ENCODE measurements at regions not wholly inside any gene's neighbourhood (a gene's known extent, or its start where the extent isn't known, plus 50 kb on each side); places are given as distances from the start of the nearest gene placed in this dataset.
"Not testable (repeated sequence)": the region's sequence is repeated elsewhere in the genome, so short reads cannot be mapped to it uniquely, and the experiment has no call there.

DNA sequence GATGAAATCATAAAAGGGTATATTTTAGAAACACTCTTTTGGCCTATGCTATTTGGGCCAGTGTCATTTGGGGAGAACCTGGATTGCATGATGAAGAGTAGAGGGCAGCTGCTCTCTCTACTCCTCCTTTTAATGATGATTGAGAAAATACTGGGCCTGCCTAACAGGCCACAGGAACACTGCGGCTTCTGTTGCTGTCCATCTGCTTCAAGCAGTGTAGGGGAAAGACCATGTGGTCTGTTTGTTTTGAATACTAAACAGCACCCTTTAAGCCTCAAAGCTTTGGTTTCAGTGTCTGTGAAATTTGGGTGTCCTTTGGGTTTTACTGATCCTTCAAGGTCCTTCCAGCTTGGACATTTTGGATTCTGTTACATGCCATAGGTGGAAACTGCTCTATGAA, 78.0 kb downstream of the TTC6 start:
- no peak overlapping the region for H3K4me2 ChIP-seq (ENCODE audit: low read length)
- ChIA-PET CTCF (ENCODE audit: unreplicated experiment) (no interaction called here), POLR2A (no interaction called here)
- no peak overlapping the region for H2AFZ ChIP-seq (ENCODE audit: low read length)
- TF ChIP-seq, protein P1, sequence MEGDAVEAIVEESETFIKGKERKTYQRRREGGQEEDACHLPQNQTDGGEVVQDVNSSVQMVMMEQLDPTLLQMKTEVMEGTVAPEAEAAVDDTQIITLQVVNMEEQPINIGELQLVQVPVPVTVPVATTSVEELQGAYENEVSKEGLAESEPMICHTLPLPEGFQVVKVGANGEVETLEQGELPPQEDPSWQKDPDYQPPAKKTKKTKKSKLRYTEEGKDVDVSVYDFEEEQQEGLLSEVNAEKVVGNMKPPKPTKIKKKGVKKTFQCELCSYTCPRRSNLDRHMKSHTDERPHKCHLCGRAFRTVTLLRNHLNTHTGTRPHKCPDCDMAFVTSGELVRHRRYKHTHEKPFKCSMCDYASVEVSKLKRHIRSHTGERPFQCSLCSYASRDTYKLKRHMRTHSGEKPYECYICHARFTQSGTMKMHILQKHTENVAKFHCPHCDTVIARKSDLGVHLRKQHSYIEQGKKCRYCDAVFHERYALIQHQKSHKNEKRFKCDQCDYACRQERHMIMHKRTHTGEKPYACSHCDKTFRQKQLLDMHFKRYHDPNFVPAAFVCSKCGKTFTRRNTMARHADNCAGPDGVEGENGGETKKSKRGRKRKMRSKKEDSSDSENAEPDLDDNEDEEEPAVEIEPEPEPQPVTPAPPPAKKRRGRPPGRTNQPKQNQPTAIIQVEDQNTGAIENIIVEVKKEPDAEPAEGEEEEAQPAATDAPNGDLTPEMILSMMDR (conservative IDR thresholded peaks at IDR 0.05; ENCODE audit: low read length) = no peak
- TF ChIP-seq EZH2phosphoT487 (IDR thresholded peaks at IDR 0.05; ENCODE audit: borderline replicate concordance, low read depth, low read length) = no peak
- no peaks in the 10 kb centered on the region for H3K36me3 ChIP-seq (ENCODE audit: insufficient read depth, low read length)
- no peaks in the 10 kb centered on the region for H3K9me2 ChIP-seq (ENCODE audit: insufficient read depth, low read length)
- H3K4me3 ChIP-seq (ENCODE audit: low read depth, low read length, poor library complexity, severe bottlenecking) = no peak overlapping the region
- no peaks in the 10 kb centered on the region for H3K9me3 ChIP-seq (ENCODE audit: low read length)
- no TSS peak for BruUV-seq (replicated peaks)
- H3K79me2 ChIP-seq (ENCODE audit: insufficient read depth, low read depth, low read length) = no peaks in the 10 kb centered on the region
- H3K27ac ChIP-seq (ENCODE audit: low read depth, low read length, poor library complexity, severe bottlenecking) = no peak overlapping the region
- no peaks in the 10 kb centered on the region for H4K20me1 ChIP-seq (ENCODE audit: insufficient read depth, low read length)
- DNase-seq (ENCODE audit: low spot score) = no peak
- intact Hi-C loops (cut with micrococcal nuclease; ENCODE audit: unreplicated experiment) = no loop called here
- no peaks in the 10 kb centered on the region for H3K4me1 ChIP-seq (ENCODE audit: insufficient read depth, low read length, poor library complexity, severe bottlenecking)

DNA sequence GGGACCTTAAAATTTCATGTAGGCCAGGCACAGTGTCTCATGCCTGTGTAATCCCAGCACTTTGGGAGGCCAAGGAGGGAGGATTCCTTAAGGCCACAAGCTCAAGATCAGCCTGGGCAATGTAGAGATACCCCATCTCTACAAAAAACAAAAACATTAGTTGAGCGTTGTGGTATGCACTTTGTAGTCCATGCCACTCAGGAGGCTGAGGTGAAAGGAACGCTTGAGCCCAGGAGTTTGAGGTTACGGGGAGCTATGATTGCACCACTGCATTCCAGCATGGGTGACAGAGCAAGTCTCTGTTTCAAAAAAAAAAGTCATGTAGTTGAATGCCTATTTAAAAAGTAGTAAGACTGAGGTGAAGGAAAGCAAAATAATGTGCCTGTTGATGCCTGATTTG, 83.5 kb downstream of the TTC6 start:
- no peak for DNase-seq (ENCODE audit: low spot score)
- no peak overlapping the region for H2AFZ ChIP-seq (ENCODE audit: low read length)
- intact Hi-C loops (cut with micrococcal nuclease; ENCODE audit: unreplicated experiment) = no loop called here
- CTCF ChIA-PET (ENCODE audit: unreplicated experiment) = no interaction called here
- H3K4me3 ChIP-seq (ENCODE audit: low read depth, low read length, poor library complexity, severe bottlenecking) = no peak overlapping the region
- TF ChIP-seq, protein P1 (conservative IDR thresholded peaks at IDR 0.05; ENCODE audit: low read length) = no peak
- no peak for TF ChIP-seq EZH2phosphoT487 (IDR thresholded peaks at IDR 0.05; ENCODE audit: borderline replicate concordance, low read depth, low read length)
- no peak overlapping the region for H3K27ac ChIP-seq (ENCODE audit: low read depth, low read length, poor library complexity, severe bottlenecking)
- H3K79me2 ChIP-seq (ENCODE audit: insufficient read depth, low read depth, low read length) = no peaks in the 10 kb centered on the region
- no TSS peak for BruUV-seq (replicated peaks)
- H4K20me1 ChIP-seq (ENCODE audit: insufficient read depth, low read length) = no peaks in the 10 kb centered on the region
- POLR2A ChIA-PET = no interaction called here
- H3K4me2 ChIP-seq (ENCODE audit: low read length) = no peak overlapping the region
- H3K36me3 ChIP-seq (ENCODE audit: insufficient read depth, low read length) = no peaks in the 10 kb centered on the region
- no peaks in the 10 kb centered on the region for H3K9me2 ChIP-seq (ENCODE audit: insufficient read depth, low read length)
- no peaks in the 10 kb centered on the region for H3K9me3 ChIP-seq (ENCODE audit: low read length)
- no peaks in the 10 kb centered on the region for H3K4me1 ChIP-seq (ENCODE audit: insufficient read depth, low read length, poor library complexity, severe bottlenecking)

- Histone ChIP-seq H3K9me3 (ENCODE audit: low read length) (no peaks in the 10 kb centered on the region), H3K36me3 (ENCODE audit: insufficient read depth, low read length) (no peaks in the 10 kb centered on the region), H4K20me1 (ENCODE audit: insufficient read depth, low read length) (no peaks in the 10 kb centered on the region), H3K4me3 (ENCODE audit: low read depth, low read length, poor library complexity, severe bottlenecking) (no peak overlapping the region), H2AFZ (ENCODE audit: low read length) (no peak overlapping the region), H3K79me2 (ENCODE audit: insufficient read depth, low read depth, low read length) (no peaks in the 10 kb centered on the region), H3K27ac (ENCODE audit: low read depth, low read length, poor library complexity, severe bottlenecking) (no peak overlapping the region), H3K4me1 (ENCODE audit: insufficient read depth, low read length, poor library complexity, severe bottlenecking) (no peaks in the 10 kb centered on the region), H3K4me2 (ENCODE audit: low read length) (no peak overlapping the region), H3K9me2 (ENCODE audit: insufficient read depth, low read length) (no peaks in the 10 kb centered on the region)
- DNase-seq (ENCODE audit: low spot score) = no peak
- CTCF ChIA-PET (ENCODE audit: unreplicated experiment) = no interaction called here
- POLR2A ChIA-PET = interaction anchor here (1.0 kb wide), 1 partner anchor 161 kb away, joined by 3 read pairs; no protein-coding TSS in a partner anchor
- TF ChIP-seq, protein P1 (conservative IDR thresholded peaks at IDR 0.05; ENCODE audit: low read length) = no peak
- TF ChIP-seq EZH2phosphoT487 (IDR thresholded peaks at IDR 0.05; ENCODE audit: borderline replicate concordance, low read depth, low read length) = no peak
- BruUV-seq (replicated peaks) = no TSS peak
- intact Hi-C loops (cut with micrococcal nuclease; ENCODE audit: unreplicated experiment) = no loop called here
Measured at GRCh38 chr14:37681486-37681885, 86.1 kb downstream of the TTC6 start.

DNA sequence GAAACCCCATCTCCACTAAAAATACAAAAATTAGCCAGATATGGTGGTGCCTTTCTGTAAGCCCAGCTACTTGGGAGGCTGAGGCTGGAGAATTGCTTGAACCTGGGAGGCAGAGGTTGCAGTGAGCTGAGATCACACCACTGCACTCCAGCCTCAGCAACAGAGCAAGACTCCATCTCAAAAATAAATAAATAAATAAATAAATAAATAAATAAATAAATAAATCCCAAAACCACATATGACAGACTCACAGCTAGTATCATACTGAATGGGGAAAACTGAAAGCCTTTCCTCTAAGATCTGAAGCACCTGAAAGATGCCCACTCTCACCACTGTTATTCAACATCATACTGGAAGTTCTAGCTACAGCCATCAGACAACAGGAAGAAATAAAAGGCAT, 97.3 kb downstream of the TTC6 start:
- intact Hi-C loops (cut with micrococcal nuclease; ENCODE audit: unreplicated experiment); POLR2A ChIA-PET; H4K20me1 ChIP-seq (ENCODE audit: insufficient read depth, low read length); H2AFZ ChIP-seq (ENCODE audit: low read length); H3K4me2 ChIP-seq (ENCODE audit: low read length); H3K4me3 ChIP-seq (ENCODE audit: low read depth, low read length, poor library complexity, severe bottlenecking); H3K27ac ChIP-seq (ENCODE audit: low read depth, low read length, poor library complexity, severe bottlenecking); H3K9me3 ChIP-seq (ENCODE audit: low read length); BruUV-seq (replicated peaks); H3K79me2 ChIP-seq (ENCODE audit: insufficient read depth, low read depth, low read length); CTCF ChIA-PET (ENCODE audit: unreplicated experiment); H3K4me1 ChIP-seq (ENCODE audit: insufficient read depth, low read length, poor library complexity, severe bottlenecking); H3K36me3 ChIP-seq (ENCODE audit: insufficient read depth, low read length); H3K9me2 ChIP-seq (ENCODE audit: insufficient read depth, low read length); DNase-seq (ENCODE audit: low spot score): not testable (repeated sequence)

DNA sequence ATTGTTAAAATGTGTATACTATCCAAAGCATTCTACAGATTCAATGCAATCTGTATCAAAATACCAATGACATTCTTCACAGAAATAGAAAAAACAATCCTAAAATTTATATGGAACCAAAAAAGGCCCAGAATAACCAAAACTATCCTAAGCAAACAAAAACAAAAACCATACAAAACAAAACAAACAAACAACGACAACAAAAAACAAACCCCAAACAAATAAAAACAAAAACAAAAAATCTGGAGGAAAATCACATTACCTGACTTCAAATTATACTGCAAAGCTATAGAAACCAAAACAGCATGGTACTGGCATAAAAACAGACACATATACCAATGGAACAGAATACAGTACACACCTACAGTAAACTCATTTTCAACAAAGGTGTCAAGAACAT, 98.0 kb downstream of the TTC6 start:
- BruUV-seq (replicated peaks); H3K36me3 ChIP-seq (ENCODE audit: insufficient read depth, low read length); H3K4me3 ChIP-seq (ENCODE audit: low read depth, low read length, poor library complexity, severe bottlenecking); POLR2A ChIA-PET; H3K79me2 ChIP-seq (ENCODE audit: insufficient read depth, low read depth, low read length); H3K4me2 ChIP-seq (ENCODE audit: low read length); DNase-seq (ENCODE audit: low spot score); CTCF ChIA-PET (ENCODE audit: unreplicated experiment); H3K27ac ChIP-seq (ENCODE audit: low read depth, low read length, poor library complexity, severe bottlenecking); H3K4me1 ChIP-seq (ENCODE audit: insufficient read depth, low read length, poor library complexity, severe bottlenecking); H2AFZ ChIP-seq (ENCODE audit: low read length); H4K20me1 ChIP-seq (ENCODE audit: insufficient read depth, low read length); H3K9me3 ChIP-seq (ENCODE audit: low read length); H3K9me2 ChIP-seq (ENCODE audit: insufficient read depth, low read length); intact Hi-C loops (cut with micrococcal nuclease; ENCODE audit: unreplicated experiment): not testable (repeated sequence)
